ENCODE measurements at regions not wholly inside any gene's neighbourhood (a gene's known extent, or its start where the extent isn't known, plus 50 kb on each side); places are given as distances from the start of the nearest gene placed in this dataset.

GRCh38 chr18:64765908-64766307, 617.0 kb upstream of the LINC00305 start:
- Mint-ChIP-seq H3K9me3 (peaks cover 0 to 3% of the 10 kb centered on the region in 2 experiments; a peak in 1 of 5 replicates), H3K4me1 (peaks cover 0 to 4% of the 10 kb centered on the region in 2 experiments; a peak in 2 of 4 replicates), H3K27me3 (ENCODE audit: low read depth) (no peaks in the 10 kb centered on the region), H3K27ac (no peak overlapping the region), H3K36me3 (ENCODE audit: insufficient read depth in 1 of 3, low read depth in 3 of 3) (peaks cover 0 to 4% (median 0%) of the 10 kb centered on the region in 3 experiments; a peak in 2 of 7 replicates), H3K4me3 (no peak overlapping the region)
- TF ChIP-seq CTCF (conservative IDR thresholded peaks at IDR 0.05): no peak
- Histone ChIP-seq H3K14ac (ENCODE audit: insufficient read depth, low read length) (no peak overlapping the region), H2BK15ac (ENCODE audit: low read depth, low read length) (no peak overlapping the region), H3K23me2 (ENCODE audit: insufficient read length, low read depth, low read length, poor library complexity, severe bottlenecking) (no peaks in the 10 kb centered on the region), H4K91ac (ENCODE audit: insufficient read length, low read depth, low read length) (no peak overlapping the region), H3K79me2 (ENCODE audit: insufficient read depth, low read length) (no peaks in the 10 kb centered on the region), H2BK5ac (ENCODE audit: insufficient read length, low read length) (no peak overlapping the region), H3K9me3 (ENCODE audit: control insufficient read depth, low read depth, low read length) (no peaks in the 10 kb centered on the region), H3K79me1 (ENCODE audit: insufficient read depth, low read depth, low read length, poor library complexity, severe bottlenecking) (no peaks in the 10 kb centered on the region), H3K27me3 (ENCODE audit: insufficient read depth, low read length) (no peaks in the 10 kb centered on the region), H3K27ac (ENCODE audit: insufficient read length, low read depth, low read length) (no peak overlapping the region), H4K8ac (replicated peaks; ENCODE audit: insufficient read length, low read depth, low read length) (no peak overlapping the region), H3K4ac (ENCODE audit: low read depth, low read length) (no peak overlapping the region), H3K4me1 (ENCODE audit: insufficient read depth, low read length) (no peaks in the 10 kb centered on the region), H3K4me2 (ENCODE audit: insufficient read depth, insufficient read length, low read length) (no peak overlapping the region), H2BK12ac (ENCODE audit: insufficient read length, low read depth, low read length) (no peak overlapping the region), H2BK120ac (ENCODE audit: low read depth, low read length, poor library complexity, severe bottlenecking) (no peak overlapping the region), H2AFZ (ENCODE audit: low read length) (no peak overlapping the region), H3K56ac (ENCODE audit: insufficient read length, low read depth, low read length) (no peak overlapping the region), H3K23ac (ENCODE audit: insufficient read length, low read depth, low read length) (no peak overlapping the region), H3K9ac (ENCODE audit: extremely low read depth, insufficient read length, low read length) (no peak overlapping the region), H2BK20ac (ENCODE audit: low read depth, low read length, poor library complexity, severe bottlenecking) (no peak overlapping the region), H4K20me1 (ENCODE audit: control insufficient read depth, insufficient read depth, insufficient read length) (no peaks in the 10 kb centered on the region), H3K18ac (ENCODE audit: insufficient read length, low read depth, low read length) (no peak overlapping the region), H3T11ph (ENCODE audit: low read length) (no peak overlapping the region), H2AK5ac (ENCODE audit: insufficient read length, low read length) (no peak overlapping the region), H4K5ac (ENCODE audit: insufficient read length, low read depth, low read length) (no peak overlapping the region)
- DNase-seq: no peak
- no CpG with 5 or more reads among the region's 3 CpGs for WGBS (ENCODE audit: extremely low coverage, insufficient read length, low lambda C conversion rate)
